Muscle of leg (tissue), 3 donors: ENCODE measurements at regions not wholly inside any gene's neighbourhood (a gene's known extent, or its start where the extent isn't known, plus 50 kb on each side); places are given as distances from the start of the nearest gene placed in this dataset.

Experiments used
- DNase-seq: peaks from one replicate; pipeline ENCODE4 v3.0.0; 2013
- H3K27ac ChIP-seq: one replicate; pipeline ENCODE4 v1.5.1; 2013; ENCODE audit warnings: mild to moderate bottlenecking, low read length, control low read depth
- H3K27me3 ChIP-seq: one replicate; pipeline ENCODE4 v1.6.1; 2013; ENCODE audit warnings: low read length; ENCODE audit not compliant: control insufficient read depth, insufficient read depth
- H3K36me3 ChIP-seq: one replicate; pipeline ENCODE4 v1.6.1; 2013; ENCODE audit warnings: low read length; ENCODE audit not compliant: control insufficient read depth, insufficient read depth
- H3K4me1 ChIP-seq: one replicate; pipeline ENCODE4 v1.6.1; 2013; ENCODE audit warnings: low read length; ENCODE audit not compliant: control insufficient read depth, insufficient read depth
- H3K4me3 ChIP-seq: one replicate; pipeline ENCODE4 v1.5.1; 2013; ENCODE audit warnings: low read length, control low read depth
- H3K9me3 ChIP-seq: replicated peaks from 2 replicates; pipeline ENCODE4 v1.6.1; 2013; ENCODE audit warnings: low read depth, low read length; ENCODE audit not compliant: control insufficient read depth
- WGBS: methylation state at CpG from one replicate; pipeline ENCODE4 v1.1.5; 2013; ENCODE audit warnings: missing lambda C conversion rate; ENCODE audit not compliant: insufficient coverage; 5-methylcytosine and 5-hydroxymethylcytosine counted together

DNA sequence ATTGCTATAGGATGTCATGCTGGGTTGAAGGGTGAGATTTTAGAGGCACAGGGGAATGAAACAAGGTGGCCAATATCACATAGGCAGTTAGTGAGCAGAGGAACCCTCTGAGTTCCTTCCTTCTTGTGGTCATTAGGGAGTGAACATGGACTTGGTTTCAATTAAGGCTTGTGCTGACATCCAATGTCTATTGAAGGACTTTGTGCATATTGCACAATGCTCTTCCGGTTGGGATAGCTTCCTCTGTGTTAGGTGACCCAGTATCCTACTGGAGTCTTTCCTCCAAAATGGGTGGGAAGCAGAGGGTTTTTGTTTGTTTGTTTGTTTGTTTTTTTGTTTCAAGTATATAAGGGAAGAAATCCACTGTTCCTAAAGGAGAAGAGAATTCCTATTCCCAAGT is 98.5 kb downstream of the HDGFL1 start:
- H3K27me3 ChIP-seq, result no peaks in the 10 kb centered on the region
- 60% methylated on average over 1 of the region's 1 CpG for WGBS
- no peak overlapping the region for H3K4me3 ChIP-seq
- H3K4me1 ChIP-seq, result no peaks in the 10 kb centered on the region
- no peak overlapping the region for H3K27ac ChIP-seq
- DNase-seq, result no peak
- H3K36me3 ChIP-seq, result no peaks in the 10 kb centered on the region
- no peaks in the 10 kb centered on the region for H3K9me3 ChIP-seq

DNA sequence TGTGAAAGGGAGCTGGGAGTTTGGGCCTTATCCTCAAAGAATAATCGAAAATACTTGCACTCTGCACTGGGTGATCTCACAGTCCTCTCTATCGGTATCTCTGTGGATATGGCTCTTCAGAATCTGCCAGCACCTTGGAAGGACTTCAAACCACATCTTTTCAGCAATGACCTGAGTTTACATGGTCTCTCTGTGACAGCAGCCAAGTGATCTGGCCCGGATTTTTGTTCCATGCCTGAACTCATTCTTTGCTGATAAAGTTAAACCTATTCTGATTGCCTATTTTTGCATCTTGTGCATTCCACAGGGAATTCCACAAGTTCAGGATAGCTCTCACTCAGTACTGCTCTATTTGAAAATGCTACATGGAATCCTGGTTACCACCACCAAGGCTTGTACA is 98.9 kb downstream of the HDGFL1 start:
- DNase-seq, result peak; percentile 43
- Histone ChIP-seq H3K36me3 (no peaks in the 10 kb centered on the region), H3K9me3 (no peaks in the 10 kb centered on the region), H3K27ac (no peak overlapping the region), H3K27me3 (no peaks in the 10 kb centered on the region), H3K4me3 (no peak overlapping the region), H3K4me1 (no peaks in the 10 kb centered on the region)
- WGBS, result 37% methylated on average over 3 of the region's 3 CpGs

DNA sequence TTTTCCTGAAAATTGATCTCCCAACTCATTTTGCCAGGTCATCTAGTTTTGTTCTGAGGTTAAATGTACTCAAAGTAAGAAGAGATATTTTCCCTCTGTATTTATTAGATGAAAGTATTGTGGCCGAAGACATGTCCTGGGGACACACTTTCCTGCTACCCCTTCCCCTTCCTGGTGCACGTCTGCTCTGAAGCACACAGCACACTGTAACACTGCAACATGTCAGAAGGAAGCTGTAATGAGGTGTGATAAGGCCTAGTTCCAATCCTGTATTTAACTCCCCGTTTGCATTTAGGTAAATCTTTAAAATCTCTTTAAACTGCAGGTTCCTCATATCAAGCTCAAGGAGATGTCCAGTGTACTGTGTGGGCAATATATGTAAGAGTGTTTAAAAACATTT is 99.4 kb downstream of the HDGFL1 start:
- Histone ChIP-seq H3K9me3 (no peaks in the 10 kb centered on the region), H3K4me3 (no peak overlapping the region), H3K36me3 (no peaks in the 10 kb centered on the region), H3K4me1 (no peaks in the 10 kb centered on the region), H3K27ac (no peak overlapping the region), H3K27me3 (no peaks in the 10 kb centered on the region)
- DNase-seq, result no peak
- WGBS, result no CpG with 5 or more reads among the region's 3 CpGs

DNA sequence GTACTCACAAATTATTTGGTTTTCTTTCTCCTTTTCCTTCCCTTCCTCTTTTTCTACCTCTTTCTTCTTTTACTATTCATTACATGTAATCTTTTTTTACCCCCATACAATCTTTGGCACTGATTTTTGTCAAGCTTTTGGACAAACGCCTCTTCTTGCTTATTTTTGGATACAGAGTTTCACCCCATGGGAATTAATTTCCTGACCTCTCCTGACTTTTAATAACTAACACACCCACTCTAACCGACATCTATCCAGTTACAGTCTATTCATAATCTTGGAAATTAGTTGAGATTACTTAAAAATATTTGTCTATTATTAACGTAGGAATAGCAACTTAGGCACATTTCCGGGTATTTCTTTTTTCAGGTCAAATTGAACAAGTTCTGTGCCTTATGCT is 101.2 kb downstream of the HDGFL1 start:
- no peak overlapping the region for H3K27ac ChIP-seq
- no peaks in the 10 kb centered on the region for H3K9me3 ChIP-seq
- H3K4me1 ChIP-seq, result no peaks in the 10 kb centered on the region
- peak; percentile 54 for DNase-seq
- 0% methylated on average over 1 of the region's 4 CpGs for WGBS
- H3K4me3 ChIP-seq, result no peak overlapping the region
- H3K36me3 ChIP-seq, result no peaks in the 10 kb centered on the region
- H3K27me3 ChIP-seq, result no peaks in the 10 kb centered on the region

DNA sequence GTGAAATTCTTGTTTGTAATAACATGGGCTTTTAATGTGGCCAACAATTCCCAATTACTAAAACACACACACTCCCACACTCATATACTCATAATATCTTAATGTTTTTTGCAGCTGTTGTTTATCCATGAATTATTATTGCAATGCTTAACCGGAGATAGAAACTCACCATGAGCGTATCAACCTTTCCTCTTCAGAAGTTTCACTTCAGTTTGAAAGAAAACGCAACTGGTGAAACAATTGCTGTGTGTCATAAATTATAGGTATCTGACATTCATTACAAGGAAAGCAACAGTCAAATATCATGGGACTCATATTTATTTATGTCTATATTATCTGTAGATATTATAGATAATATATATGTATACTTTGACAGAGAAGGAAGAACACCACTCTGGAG is 104.1 kb downstream of the HDGFL1 start:
- no peak for DNase-seq

DNA sequence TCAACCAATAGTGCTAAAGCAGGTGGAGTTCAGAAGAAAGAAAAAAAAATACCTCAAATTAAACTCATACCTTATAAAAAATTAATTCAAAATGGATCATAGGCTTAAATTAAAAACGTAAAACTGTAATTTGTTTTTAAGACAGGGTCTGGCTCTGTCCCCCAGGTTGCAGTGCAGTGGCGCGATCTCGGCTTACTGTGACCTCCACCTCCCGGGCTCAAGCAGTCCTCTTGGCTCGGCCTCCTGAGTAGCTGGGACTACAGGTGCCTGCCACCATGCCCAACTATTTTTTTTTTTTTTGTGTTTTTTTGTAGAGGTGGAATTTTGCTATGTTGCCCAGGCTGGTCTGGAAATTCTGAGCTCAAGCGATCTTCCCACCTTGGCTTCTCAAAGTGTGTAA is 111.6 kb downstream of the HDGFL1 start:
- H3K27ac ChIP-seq, result no peak overlapping the region
- H3K4me3 ChIP-seq, result no peak overlapping the region
- no peaks in the 10 kb centered on the region for H3K4me1 ChIP-seq
- no peak for DNase-seq
- H3K36me3 ChIP-seq, result no peaks in the 10 kb centered on the region
- WGBS, result 96% methylated on average over 5 of the region's 7 CpGs
- no peaks in the 10 kb centered on the region for H3K27me3 ChIP-seq
- H3K9me3 ChIP-seq, result no peaks in the 10 kb centered on the region

More for the DNA sequence above, 104.1 kb downstream of the HDGFL1 start:
- Histone ChIP-seq H3K36me3 (no peaks in the 10 kb centered on the region), H3K4me3 (no peak overlapping the region), H3K27ac (no peak overlapping the region), H3K27me3 (no peaks in the 10 kb centered on the region), H3K9me3 (no peaks in the 10 kb centered on the region), H3K4me1 (no peaks in the 10 kb centered on the region)
- no CpG with 5 or more reads among the region's 3 CpGs for WGBS

DNA sequence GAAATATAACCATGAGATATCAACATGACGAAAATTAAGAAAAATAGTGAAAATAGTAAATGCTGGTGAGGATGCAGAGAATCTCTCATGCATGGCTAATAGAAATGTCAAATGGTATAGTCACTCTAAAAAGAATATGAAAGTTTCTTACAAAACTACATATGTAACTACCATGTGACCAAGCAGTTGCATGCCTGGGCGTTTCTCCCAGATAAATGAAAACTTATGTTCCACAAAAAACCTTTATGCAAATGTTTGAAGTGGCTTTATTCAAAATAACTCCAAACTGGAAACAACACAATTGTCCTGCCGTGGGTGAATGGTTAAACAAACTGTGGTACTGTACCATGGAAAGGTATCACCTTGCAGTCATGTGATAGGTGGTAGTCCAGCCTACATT is 112.4 kb downstream of the HDGFL1 start:
- Histone ChIP-seq H3K9me3 (no peaks in the 10 kb centered on the region), H3K4me1 (no peaks in the 10 kb centered on the region), H3K36me3 (no peaks in the 10 kb centered on the region), H3K27me3 (no peaks in the 10 kb centered on the region), H3K4me3 (no peak overlapping the region), H3K27ac (no peak overlapping the region)
- no CpG with 5 or more reads among the region's 3 CpGs for WGBS
- DNase-seq, result peak; percentile 31

DNA sequence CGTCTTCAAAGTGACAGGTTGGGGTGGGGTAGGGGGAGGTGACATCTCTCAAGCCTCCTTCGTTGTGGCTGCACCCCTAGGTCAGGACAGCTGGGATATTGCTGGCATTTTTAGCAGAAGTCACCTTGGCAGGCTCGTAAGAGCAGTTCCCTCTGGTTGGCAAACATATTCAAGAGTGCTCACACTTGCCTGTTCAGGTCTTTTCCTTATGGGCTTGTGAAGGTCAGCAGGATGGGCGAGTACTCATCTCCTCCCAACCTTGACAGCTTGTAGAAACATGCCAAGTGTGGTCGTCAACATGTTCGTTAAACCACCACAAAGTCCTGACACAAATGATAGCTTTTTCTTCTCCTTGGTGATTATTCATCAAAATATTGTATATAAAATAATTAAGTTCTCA is 113.6 kb downstream of the HDGFL1 start:
- no peak for DNase-seq
- WGBS, result 61% methylated on average over 4 of the region's 6 CpGs
- Histone ChIP-seq H3K27ac (no peak overlapping the region), H3K36me3 (no peaks in the 10 kb centered on the region), H3K4me1 (no peaks in the 10 kb centered on the region), H3K9me3 (no peaks in the 10 kb centered on the region), H3K4me3 (no peak overlapping the region), H3K27me3 (no peaks in the 10 kb centered on the region)

DNA sequence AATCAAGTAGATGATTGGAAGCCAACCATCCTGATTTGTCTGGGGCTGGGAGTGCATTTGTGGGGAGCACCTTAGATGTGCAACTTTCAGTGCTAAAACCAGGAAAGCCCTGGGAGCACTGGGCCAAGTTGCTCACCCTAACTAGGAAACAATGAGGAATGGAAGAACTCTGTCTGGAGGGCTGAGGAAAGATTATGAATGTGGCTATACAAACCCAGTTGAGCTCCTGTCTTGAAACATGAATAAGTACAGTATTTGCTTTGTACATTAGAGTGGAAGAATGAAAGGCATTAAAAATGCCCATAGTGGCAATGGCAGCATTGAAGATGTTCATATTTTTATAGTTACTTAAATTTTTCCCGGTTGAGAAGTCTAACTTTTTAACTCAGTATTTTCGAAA is 121.1 kb downstream of the HDGFL1 start:
- Histone ChIP-seq H3K4me1 (no peaks in the 10 kb centered on the region), H3K9me3 (no peaks in the 10 kb centered on the region), H3K27me3 (no peaks in the 10 kb centered on the region), H3K4me3 (no peak overlapping the region), H3K27ac (no peak overlapping the region), H3K36me3 (no peaks in the 10 kb centered on the region)
- WGBS, result no CpG with 5 or more reads among the region's 2 CpGs
- no peak for DNase-seq

DNA sequence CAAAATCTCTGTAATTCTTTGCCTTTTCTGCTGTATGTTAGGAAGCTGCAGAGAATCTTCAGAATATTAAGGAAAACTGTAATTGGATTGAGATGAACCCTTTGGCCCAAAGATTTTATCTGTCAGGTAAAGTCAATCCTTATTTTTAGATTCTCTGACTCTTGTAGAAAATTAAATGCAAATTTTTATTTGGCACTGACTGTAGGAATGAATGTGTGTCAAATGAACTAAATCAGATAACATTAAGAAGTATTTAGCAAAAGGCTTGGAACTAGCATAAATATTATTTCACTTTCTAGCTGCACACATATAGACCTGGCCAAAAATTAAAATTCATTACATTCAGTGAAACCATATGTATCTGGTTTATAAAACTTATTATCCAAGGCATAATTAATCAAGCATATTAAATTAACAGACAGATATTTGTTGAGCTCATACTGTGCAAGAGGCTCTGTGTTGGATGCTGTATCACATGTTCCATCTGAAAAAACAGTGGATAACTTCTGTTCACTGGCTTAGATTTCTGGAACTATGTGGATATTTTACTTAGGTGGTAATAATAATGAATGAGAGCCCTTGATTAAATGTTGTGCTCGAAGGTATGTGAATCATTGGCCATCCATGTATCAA is 124.8 kb downstream of the HDGFL1 start:
- Histone ChIP-seq H3K36me3 (no peaks in the 10 kb centered on the region), H3K27ac (no peak overlapping the region), H3K27me3 (no peaks in the 10 kb centered on the region), H3K9me3 (no peaks in the 10 kb centered on the region), H3K4me1 (peaks cover 5% of the 10 kb centered on the region), H3K4me3 (no peak overlapping the region)
- WGBS, result no CpG with 5 or more reads among the region's 1 CpG
- no peak for DNase-seq

DNA sequence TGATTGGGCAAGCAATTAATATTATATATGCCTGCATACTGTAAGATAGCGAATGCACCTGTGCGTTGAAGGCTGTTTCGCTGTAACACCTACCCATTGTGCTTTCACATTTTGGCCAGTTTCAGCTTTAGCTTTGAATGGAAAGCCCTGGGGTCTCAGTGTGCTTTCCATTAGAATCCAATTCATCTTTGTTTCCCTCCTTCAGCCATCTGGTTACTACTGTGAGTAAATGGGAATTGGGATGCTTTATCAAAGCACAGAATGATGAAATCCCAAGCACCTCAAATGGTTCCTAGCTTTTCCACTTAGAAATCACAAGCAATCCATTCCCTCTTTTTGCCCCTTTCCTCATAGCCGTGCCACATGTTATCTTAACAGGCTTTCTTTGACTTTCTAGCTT is 127.1 kb downstream of the HDGFL1 start:
- DNase-seq, result no peak
- no peaks in the 10 kb centered on the region for H3K9me3 ChIP-seq
- H3K27ac ChIP-seq, result no peak overlapping the region
- peaks cover 7% of the 10 kb centered on the region for H3K4me1 ChIP-seq
- no peaks in the 10 kb centered on the region for H3K36me3 ChIP-seq
- H3K27me3 ChIP-seq, result no peaks in the 10 kb centered on the region
- no peak overlapping the region for H3K4me3 ChIP-seq
- 100% methylated on average over 1 of the region's 4 CpGs for WGBS
